Peyer's patch (tissue), 4 donors: ENCODE measurements at regions not wholly inside any gene's neighbourhood (a gene's known extent, or its start where the extent isn't known, plus 50 kb on each side); places are given as distances from the start of the nearest gene placed in this dataset.

Experiments
- CTCF ChIP-seq, 6 experiments: fragments of 450-650 bp in 4 of 6; fragments of 200-600 bp in 2 of 6; sonication (generic) in 1 of 6; IDR thresholded peaks; one replicate each; pipeline ENCODE4 v1.5.1; 2017 to 2019; ENCODE audit warnings: antibody characterized with exemption in 6 of 6, mild to moderate bottlenecking in 3 of 6, moderate library complexity in 1 of 6
- POLR2A ChIP-seq, 2 donors: fragments of 450-650 bp; IDR thresholded peaks; one replicate each; pipeline ENCODE4 v1.5.1; 2017; ENCODE audit warnings: antibody characterized with exemption in 2 of 2, mild to moderate bottlenecking in 2 of 2, moderate library complexity in 2 of 2

GRCh38 chr7:128161466-128162125 is 79.5 kb upstream of the LEP start:
- no peak for TF ChIP-seq POLR2A (IDR thresholded peaks at IDR 0.05)
- TF ChIP-seq CTCF (IDR thresholded peaks at IDR 0.05), result no peak
